ENCODE measurements at regions not wholly inside any gene's neighbourhood (a gene's known extent, or its start where the extent isn't known, plus 50 kb on each side); places are given as distances from the start of the nearest gene placed in this dataset.

DNA sequence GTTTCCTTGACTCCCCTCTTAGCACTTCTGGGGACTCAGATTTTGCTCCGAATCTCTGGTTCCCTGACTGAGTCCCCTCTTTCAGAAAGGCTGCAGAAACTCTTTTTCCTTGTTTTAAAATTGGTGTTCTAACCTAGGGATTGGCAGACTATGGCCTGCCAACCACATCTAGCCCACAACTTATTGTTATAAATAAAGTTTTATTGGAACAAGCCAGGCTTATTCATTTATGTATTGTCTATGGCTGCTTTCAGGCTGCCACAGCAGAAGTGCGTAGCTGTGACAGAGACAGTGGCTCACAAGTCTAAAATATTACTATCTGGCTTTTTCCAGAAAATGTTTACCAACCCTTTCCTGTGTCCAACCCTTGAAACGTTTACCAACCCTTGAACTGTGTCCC is 81.7 kb downstream of the IER5 start:
- TF ChIP-seq, protein P1, sequence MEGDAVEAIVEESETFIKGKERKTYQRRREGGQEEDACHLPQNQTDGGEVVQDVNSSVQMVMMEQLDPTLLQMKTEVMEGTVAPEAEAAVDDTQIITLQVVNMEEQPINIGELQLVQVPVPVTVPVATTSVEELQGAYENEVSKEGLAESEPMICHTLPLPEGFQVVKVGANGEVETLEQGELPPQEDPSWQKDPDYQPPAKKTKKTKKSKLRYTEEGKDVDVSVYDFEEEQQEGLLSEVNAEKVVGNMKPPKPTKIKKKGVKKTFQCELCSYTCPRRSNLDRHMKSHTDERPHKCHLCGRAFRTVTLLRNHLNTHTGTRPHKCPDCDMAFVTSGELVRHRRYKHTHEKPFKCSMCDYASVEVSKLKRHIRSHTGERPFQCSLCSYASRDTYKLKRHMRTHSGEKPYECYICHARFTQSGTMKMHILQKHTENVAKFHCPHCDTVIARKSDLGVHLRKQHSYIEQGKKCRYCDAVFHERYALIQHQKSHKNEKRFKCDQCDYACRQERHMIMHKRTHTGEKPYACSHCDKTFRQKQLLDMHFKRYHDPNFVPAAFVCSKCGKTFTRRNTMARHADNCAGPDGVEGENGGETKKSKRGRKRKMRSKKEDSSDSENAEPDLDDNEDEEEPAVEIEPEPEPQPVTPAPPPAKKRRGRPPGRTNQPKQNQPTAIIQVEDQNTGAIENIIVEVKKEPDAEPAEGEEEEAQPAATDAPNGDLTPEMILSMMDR (conservative IDR thresholded peaks at IDR 0.05) = no peak
- no peak for TF ChIP-seq ZFX (IDR thresholded peaks at IDR 0.05)

Measured in C4-2B (cell line).